ENCODE measurements at regions not wholly inside any gene's neighbourhood (a gene's known extent, or its start where the extent isn't known, plus 50 kb on each side); places are given as distances from the start of the nearest gene placed in this dataset.

DNA sequence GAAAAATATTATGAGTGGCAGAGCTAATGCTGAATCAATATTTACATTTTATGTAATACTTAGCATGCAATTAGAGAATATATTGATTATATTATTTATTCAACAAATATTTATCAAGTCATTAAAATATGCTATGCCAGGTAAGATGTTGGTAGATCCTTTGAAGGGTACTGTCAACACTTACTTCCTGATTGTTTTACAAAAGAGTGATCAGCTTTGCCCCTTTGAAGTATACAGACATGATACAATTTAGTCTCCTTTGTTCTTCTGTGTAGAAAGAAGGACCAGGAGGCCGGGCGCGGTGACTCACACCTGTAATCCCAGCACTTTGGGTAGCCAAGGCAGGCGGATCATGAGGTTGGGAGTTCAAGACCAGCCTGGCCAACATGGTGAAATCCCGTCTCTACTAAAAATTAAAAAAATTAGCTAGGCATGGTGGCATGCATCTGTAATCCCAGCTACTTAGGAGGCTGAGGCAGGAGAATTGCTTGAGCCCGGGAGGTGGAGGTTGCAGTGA, 73.9 kb upstream of the IFNG-AS1 start:
- Histone ChIP-seq H3K4me2 (no peak overlapping the region), H2AFZ (no peak overlapping the region), H3K9me2 (replicated peaks; ENCODE audit: insufficient read depth) (no peaks in the 10 kb centered on the region), H4K20me1 (ENCODE audit: insufficient read depth, poor library complexity, severe bottlenecking) (no peaks in the 10 kb centered on the region), H3K79me2 (no peaks in the 10 kb centered on the region), H3K27me3 (no peaks in the 10 kb centered on the region), H3K36me3 (replicated peaks; ENCODE audit: insufficient read depth, low read depth) (no peaks in the 10 kb centered on the region), H3K4me1 (ENCODE audit: insufficient read depth) (peaks cover 15% of the 10 kb centered on the region), H3K27ac (no peak overlapping the region), H3K4me3 (no peak overlapping the region), H3K9me3 (ENCODE audit: low read depth) (no peaks in the 10 kb centered on the region)
- DNase-seq (ENCODE audit: low spot score) = no peak
- WGBS (ENCODE audit: low lambda C conversion rate, missing lambda C conversion rate) = 92% methylated on average over 6 of the region's 6 CpGs
- no peak for TF ChIP-seq EZH2phosphoT487 (IDR thresholded peaks at IDR 0.05; ENCODE audit: low read depth, severe bottlenecking, unreplicated experiment)
- TF ChIP-seq EZH2 (IDR thresholded peaks at IDR 0.05; ENCODE audit: borderline replicate concordance) = no peak
- TF ChIP-seq, protein P1, sequence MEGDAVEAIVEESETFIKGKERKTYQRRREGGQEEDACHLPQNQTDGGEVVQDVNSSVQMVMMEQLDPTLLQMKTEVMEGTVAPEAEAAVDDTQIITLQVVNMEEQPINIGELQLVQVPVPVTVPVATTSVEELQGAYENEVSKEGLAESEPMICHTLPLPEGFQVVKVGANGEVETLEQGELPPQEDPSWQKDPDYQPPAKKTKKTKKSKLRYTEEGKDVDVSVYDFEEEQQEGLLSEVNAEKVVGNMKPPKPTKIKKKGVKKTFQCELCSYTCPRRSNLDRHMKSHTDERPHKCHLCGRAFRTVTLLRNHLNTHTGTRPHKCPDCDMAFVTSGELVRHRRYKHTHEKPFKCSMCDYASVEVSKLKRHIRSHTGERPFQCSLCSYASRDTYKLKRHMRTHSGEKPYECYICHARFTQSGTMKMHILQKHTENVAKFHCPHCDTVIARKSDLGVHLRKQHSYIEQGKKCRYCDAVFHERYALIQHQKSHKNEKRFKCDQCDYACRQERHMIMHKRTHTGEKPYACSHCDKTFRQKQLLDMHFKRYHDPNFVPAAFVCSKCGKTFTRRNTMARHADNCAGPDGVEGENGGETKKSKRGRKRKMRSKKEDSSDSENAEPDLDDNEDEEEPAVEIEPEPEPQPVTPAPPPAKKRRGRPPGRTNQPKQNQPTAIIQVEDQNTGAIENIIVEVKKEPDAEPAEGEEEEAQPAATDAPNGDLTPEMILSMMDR (IDR thresholded peaks at IDR 0.05; ENCODE audit: poor library complexity) = no peak

DNA sequence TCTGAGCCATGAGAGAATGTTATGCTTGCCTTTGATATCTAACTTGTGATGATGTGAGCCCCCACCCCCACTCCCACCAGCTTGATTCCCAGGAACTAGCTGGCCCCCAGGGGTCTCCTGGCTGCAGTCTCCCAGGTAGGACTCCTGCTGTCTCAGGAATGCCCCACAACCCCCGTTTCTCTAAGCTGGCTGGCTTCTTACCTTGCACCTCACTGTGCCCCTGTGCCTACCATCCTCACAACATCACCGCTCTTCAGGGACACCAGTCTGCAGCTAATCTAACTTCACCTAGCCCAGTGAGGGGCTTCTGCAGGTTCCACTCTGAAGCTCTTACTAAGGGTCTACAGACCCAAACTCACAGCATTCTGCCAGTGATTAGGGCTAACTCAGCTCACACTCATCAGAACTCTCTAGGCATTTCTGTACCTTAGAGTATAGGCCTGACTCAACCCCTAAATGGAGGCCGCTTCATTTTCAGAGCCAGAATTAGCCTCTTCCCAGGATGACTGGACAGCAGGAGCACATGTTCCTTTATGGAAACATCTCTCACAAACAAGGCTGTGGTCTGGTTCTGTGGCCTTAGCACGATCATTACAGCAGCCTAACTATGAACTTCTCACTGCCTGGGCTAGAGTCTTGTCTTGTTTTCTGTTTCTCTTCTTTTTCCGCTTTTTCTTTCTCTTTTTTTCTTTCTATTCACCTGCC, 72.8 kb upstream of the IFNG-AS1 start:
- TF ChIP-seq, protein P1 (IDR thresholded peaks at IDR 0.05; ENCODE audit: poor library complexity) = no peak
- no peak for TF ChIP-seq EZH2phosphoT487 (IDR thresholded peaks at IDR 0.05; ENCODE audit: low read depth, severe bottlenecking, unreplicated experiment)
- TF ChIP-seq EZH2 (IDR thresholded peaks at IDR 0.05; ENCODE audit: borderline replicate concordance) = no peak
- H2AFZ ChIP-seq = no peak overlapping the region
- H3K4me2 ChIP-seq = no peak overlapping the region
- no peak overlapping the region for H3K4me3 ChIP-seq
- no peaks in the 10 kb centered on the region for H3K9me3 ChIP-seq (ENCODE audit: low read depth)
- no peaks in the 10 kb centered on the region for H3K79me2 ChIP-seq
- H3K27ac ChIP-seq = no peak overlapping the region
- no peaks in the 10 kb centered on the region for H3K27me3 ChIP-seq
- 82% methylated on average over 5 of the region's 5 CpGs for WGBS (ENCODE audit: low lambda C conversion rate, missing lambda C conversion rate)
- no peaks in the 10 kb centered on the region for H4K20me1 ChIP-seq (ENCODE audit: insufficient read depth, poor library complexity, severe bottlenecking)
- H3K4me1 ChIP-seq (ENCODE audit: insufficient read depth) = peaks cover 21% of the 10 kb centered on the region
- no peak for DNase-seq (ENCODE audit: low spot score)
- H3K9me2 ChIP-seq (replicated peaks; ENCODE audit: insufficient read depth) = no peaks in the 10 kb centered on the region
- H3K36me3 ChIP-seq (replicated peaks; ENCODE audit: insufficient read depth, low read depth) = no peaks in the 10 kb centered on the region

DNA sequence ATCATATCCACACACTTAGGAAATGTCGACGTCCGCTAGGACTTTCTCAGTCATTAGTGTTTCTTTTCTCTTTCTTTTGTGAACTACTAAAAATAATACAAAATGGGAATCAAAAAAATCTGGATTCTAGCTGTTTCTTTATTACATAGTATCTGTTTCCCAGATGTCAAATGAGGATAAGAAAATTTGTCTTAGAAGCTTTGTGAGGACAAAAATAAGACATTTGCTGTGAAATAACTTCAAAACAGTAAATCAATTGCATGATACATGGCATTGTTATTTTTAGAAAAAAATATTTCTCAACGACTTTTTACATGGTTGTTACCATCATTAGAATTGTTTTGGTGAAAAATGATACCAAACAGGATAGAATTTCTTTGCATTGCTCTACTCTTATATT, 71.4 kb upstream of the IFNG-AS1 start:
- H3K9me3 ChIP-seq (ENCODE audit: low read depth) = no peaks in the 10 kb centered on the region
- H3K27ac ChIP-seq = no peak overlapping the region
- DNase-seq (ENCODE audit: low spot score) = no peak
- 65% methylated on average over 4 of the region's 4 CpGs for WGBS (ENCODE audit: low lambda C conversion rate, missing lambda C conversion rate)
- H3K4me2 ChIP-seq = no peak overlapping the region
- H3K4me3 ChIP-seq = no peak overlapping the region
- no peaks in the 10 kb centered on the region for H4K20me1 ChIP-seq (ENCODE audit: insufficient read depth, poor library complexity, severe bottlenecking)
- peaks cover 21% of the 10 kb centered on the region for H3K4me1 ChIP-seq (ENCODE audit: insufficient read depth)
- no peaks in the 10 kb centered on the region for H3K79me2 ChIP-seq
- TF ChIP-seq EZH2 (IDR thresholded peaks at IDR 0.05; ENCODE audit: borderline replicate concordance) (no peak), EZH2phosphoT487 (IDR thresholded peaks at IDR 0.05; ENCODE audit: low read depth, severe bottlenecking, unreplicated experiment) (no peak)
- TF ChIP-seq, protein P1 (IDR thresholded peaks at IDR 0.05; ENCODE audit: poor library complexity) = no peak
- H2AFZ ChIP-seq = no peak overlapping the region
- H3K36me3 ChIP-seq (replicated peaks; ENCODE audit: insufficient read depth, low read depth) = no peaks in the 10 kb centered on the region
- no peaks in the 10 kb centered on the region for H3K27me3 ChIP-seq
- no peaks in the 10 kb centered on the region for H3K9me2 ChIP-seq (replicated peaks; ENCODE audit: insufficient read depth)

Measured in hepatocyte (in vitro differentiated cells).